Prostate gland (tissue), 2 donors: ENCODE measurements at regions not wholly inside any gene's neighbourhood (a gene's known extent, or its start where the extent isn't known, plus 50 kb on each side); places are given as distances from the start of the nearest gene placed in this dataset.

Experiments used
- DNase-seq: peaks from one replicate; pipeline ENCODE4 v3.0.0-alpha.2; 2019; ENCODE audit warnings: low spot score
- H3K27ac ChIP-seq, 2 donors: fragments of 200-600 bp; sonication (generic); 2 replicates each; pipeline ENCODE4 v1.5.1; 2017 to 2019
- H3K27me3 ChIP-seq: fragments of 200-600 bp; sonication (generic); replicated peaks from 2 replicates; pipeline ENCODE4 v1.5.1; 2019; ENCODE audit not compliant: insufficient read depth
- H3K36me3 ChIP-seq, 2 donors: fragments of 200-600 bp; sonication (generic); 1 replicate in 1 of 2; 2 replicates in 1 of 2; pipeline versions ENCODE4 v1.5.1 to v1.8.1; 2017 to 2019
- H3K4me1 ChIP-seq: fragments of 200-600 bp; sonication (generic); replicated peaks from 2 replicates; pipeline ENCODE4 v1.5.1; 2019
- H3K4me3 ChIP-seq, 2 donors: fragments of 200-600 bp; sonication (generic); 2 replicates each; pipeline ENCODE4 v1.5.1; 2017 to 2019
- H3K9me3 ChIP-seq: fragments of 200-600 bp; sonication (generic); 2 replicates; pipeline ENCODE4 v1.5.1; 2017
- POLR2A ChIP-seq: fragments of 450-650 bp; IDR thresholded peaks from one replicate; pipeline ENCODE4 v1.6.1; 2016; ENCODE audit warnings: antibody characterized with exemption, mild to moderate bottlenecking
- POLR2AphosphoS5 ChIP-seq: sonication (generic); formaldehyde crosslinking; IDR thresholded peaks from one replicate; pipeline ENCODE4 v1.6.1; 2017; ENCODE audit warnings: antibody characterized with exemption
- WGBS: methylation state at CpG from one replicate; pipeline ENCODE4 v1.1.5; 2018; 5-methylcytosine and 5-hydroxymethylcytosine counted together
- intact Hi-C: fragments of 100-400 bp; cut with DNase I; formaldehyde crosslinking; loops from one replicate; pipeline ENCODE4 v1.14.2; 2022
- TF ChIP-seq, protein P1 (sequence below), 4 experiments: fragments of 200-600 bp in 2 of 4; fragments of 450-650 bp in 2 of 4; sonication (generic) in 2 of 4; IDR thresholded peaks; 1 replicate in 3 of 4; 2 replicates in 1 of 4; pipeline ENCODE4 v1.5.1; 2016 to 2019; ENCODE audit warnings: antibody characterized with exemption in 4 of 4, mild to moderate bottlenecking in 2 of 4, moderate library complexity in 2 of 4

DNA sequence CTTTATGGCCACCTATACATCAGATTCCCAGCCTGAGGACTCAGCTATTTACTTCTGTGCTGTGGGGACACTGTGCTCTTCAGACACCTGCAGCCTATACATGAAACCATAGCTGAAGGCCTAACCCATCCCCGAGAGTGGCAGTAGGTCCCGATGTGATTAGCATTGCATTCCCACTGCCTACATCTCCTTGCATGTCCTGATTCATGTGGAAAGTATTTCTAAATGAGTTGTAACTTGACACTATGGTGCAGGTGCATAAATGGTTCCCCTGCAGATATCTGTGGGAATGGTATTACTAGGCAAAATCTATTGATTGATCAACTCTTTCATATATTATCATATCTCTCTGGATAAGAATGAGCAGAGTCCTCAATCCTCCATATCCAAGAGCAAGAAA lies 433.5 kb downstream of the DAD1 start:
- WGBS, result 75% methylated on average over 2 of the region's 2 CpGs
- DNase-seq, result no peak
- intact Hi-C loops, result no loop called here

DNA sequence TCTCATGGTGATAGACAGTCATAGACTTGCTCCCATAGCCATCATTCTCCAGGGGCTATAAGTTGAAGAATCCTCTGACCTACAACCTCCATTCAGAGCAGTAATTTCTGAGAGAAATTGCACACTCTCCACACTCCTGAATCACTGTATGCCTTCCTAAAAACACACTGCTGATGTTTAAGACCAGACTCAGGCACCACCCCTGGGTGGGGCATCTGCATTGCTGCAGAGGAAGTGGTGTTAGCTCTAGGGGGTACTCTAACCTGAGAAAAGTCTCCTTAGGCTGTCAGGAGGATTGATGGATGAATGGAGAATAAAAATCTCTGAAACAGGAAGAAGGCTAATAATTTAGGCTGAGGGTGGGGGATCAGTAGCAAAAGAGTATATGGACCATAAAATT lies 436.1 kb downstream of the DAD1 start:
- Histone ChIP-seq H3K4me1 (no peaks in the 10 kb centered on the region), H3K4me3 (no peak overlapping the region), H3K27me3 (no peaks in the 10 kb centered on the region), H3K9me3 (no peaks in the 10 kb centered on the region), H3K36me3 (no peaks in the 10 kb centered on the region), H3K27ac (no peak overlapping the region)
- DNase-seq, result no peak
- TF ChIP-seq POLR2A, result no peak
- intact Hi-C loops, result no loop called here

More for the DNA sequence above, 433.5 kb downstream of the DAD1 start:
- no peaks in the 10 kb centered on the region for H3K9me3 ChIP-seq
- TF ChIP-seq, protein P1, sequence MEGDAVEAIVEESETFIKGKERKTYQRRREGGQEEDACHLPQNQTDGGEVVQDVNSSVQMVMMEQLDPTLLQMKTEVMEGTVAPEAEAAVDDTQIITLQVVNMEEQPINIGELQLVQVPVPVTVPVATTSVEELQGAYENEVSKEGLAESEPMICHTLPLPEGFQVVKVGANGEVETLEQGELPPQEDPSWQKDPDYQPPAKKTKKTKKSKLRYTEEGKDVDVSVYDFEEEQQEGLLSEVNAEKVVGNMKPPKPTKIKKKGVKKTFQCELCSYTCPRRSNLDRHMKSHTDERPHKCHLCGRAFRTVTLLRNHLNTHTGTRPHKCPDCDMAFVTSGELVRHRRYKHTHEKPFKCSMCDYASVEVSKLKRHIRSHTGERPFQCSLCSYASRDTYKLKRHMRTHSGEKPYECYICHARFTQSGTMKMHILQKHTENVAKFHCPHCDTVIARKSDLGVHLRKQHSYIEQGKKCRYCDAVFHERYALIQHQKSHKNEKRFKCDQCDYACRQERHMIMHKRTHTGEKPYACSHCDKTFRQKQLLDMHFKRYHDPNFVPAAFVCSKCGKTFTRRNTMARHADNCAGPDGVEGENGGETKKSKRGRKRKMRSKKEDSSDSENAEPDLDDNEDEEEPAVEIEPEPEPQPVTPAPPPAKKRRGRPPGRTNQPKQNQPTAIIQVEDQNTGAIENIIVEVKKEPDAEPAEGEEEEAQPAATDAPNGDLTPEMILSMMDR (IDR thresholded peaks at IDR 0.05), result no peak
- TF ChIP-seq POLR2AphosphoS5 (no peak), POLR2A (no peak)
- H3K4me3 ChIP-seq, result no peak overlapping the region
- H3K27ac ChIP-seq, result no peak overlapping the region
- H3K36me3 ChIP-seq, result no peaks in the 10 kb centered on the region
- no peaks in the 10 kb centered on the region for H3K27me3 ChIP-seq
- no peaks in the 10 kb centered on the region for H3K4me1 ChIP-seq

DNA sequence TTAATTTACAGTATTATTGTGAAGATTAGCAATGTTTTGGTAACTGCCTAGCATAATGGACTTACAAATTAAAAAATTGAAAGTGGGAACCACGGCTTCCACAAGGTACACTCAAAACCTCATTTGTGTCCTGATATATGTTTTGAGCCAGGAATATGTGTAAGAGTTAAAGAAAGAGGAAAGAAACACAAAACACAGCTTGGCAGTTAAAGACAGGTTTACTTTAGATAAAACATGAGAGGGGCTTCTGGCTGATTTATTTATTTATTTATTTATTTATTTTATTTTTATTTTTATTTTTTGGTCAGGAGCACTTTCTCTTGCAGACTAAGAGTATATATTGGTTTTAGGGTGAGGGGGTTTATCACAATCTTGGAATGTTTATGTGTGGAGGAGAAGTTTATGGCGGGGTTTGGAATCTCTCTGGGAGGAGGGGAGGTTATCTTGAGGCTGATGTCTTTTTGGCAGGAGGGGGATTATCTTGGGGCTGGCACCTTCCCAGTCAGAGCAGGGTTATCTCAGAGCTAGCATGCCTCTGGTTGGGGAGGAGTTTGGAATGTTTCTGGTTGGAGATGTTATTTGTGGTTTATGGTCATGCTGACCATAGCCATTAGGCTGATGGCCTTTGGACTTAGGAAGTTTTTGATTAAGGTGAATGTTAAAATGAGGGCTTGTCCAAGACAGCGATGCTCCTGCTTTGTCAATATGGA lies 436.7 kb downstream of the DAD1 start:
- Histone ChIP-seq H3K27ac (no peak overlapping the region), H3K36me3 (no peaks in the 10 kb centered on the region), H3K27me3 (no peaks in the 10 kb centered on the region), H3K4me3 (no peak overlapping the region), H3K9me3 (no peaks in the 10 kb centered on the region), H3K4me1 (no peaks in the 10 kb centered on the region)
- no peak for DNase-seq
- TF ChIP-seq, protein P1 (IDR thresholded peaks at IDR 0.05), result no peak
- TF ChIP-seq POLR2AphosphoS5 (no peak), POLR2A (no peak)
- intact Hi-C loops, result no loop called here
- whole genome bisulfite sequencing, result 84% methylated on average over 3 of the region's 3 CpGs

DNA sequence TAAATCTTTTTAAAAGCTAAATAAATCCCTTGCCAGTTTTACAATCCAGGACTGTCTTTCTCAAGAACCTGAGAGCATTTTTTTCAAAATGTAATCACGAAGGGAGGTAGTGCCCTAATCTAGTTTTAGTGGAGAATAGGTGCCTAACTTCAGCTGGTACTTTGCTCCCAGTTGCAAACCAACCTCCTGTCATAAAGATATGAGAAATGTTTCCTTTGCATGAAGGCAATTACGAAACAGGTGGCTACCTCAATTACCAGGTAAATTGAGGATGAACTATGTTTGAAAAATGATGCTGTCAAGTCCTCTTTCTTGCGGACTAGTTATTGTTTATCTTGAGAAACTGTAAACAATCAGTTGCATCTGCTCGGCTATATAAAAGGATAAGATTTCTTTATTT lies 437.9 kb downstream of the DAD1 start:
- H3K27ac ChIP-seq, result no peak overlapping the region
- H3K4me3 ChIP-seq, result no peak overlapping the region
- no peak for DNase-seq
- H3K36me3 ChIP-seq, result no peaks in the 10 kb centered on the region
- no peaks in the 10 kb centered on the region for H3K9me3 ChIP-seq
- no peaks in the 10 kb centered on the region for H3K27me3 ChIP-seq
- H3K4me1 ChIP-seq, result no peaks in the 10 kb centered on the region
- intact Hi-C loops, result no loop called here
- 72% methylated on average over 4 of the region's 4 CpGs for WGBS
- no peak for TF ChIP-seq POLR2A
- TF ChIP-seq POLR2AphosphoS5, result no peak
- TF ChIP-seq, protein P1 (IDR thresholded peaks at IDR 0.05), result no peak

DNA sequence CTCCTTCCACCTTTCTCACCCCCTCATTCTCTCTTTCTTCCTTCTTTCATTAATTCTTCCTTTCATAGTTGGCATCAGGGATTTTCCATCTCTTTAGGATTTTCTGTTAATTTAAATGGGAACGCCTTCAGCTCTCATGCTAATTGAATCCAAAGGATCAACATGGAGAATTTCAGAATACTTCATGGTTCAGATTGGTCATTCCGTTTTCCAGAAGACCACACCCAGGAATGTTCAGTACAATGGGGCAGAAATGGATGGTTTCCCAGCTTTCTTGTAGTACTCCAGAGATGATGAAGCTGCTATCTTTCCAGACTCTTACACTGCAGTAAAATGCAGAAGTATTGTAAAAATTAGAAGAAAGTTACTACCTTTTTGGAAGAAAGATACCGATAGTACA lies 440.0 kb downstream of the DAD1 start:
- H3K9me3 ChIP-seq, result no peaks in the 10 kb centered on the region
- H3K27me3 ChIP-seq, result no peaks in the 10 kb centered on the region
- 88% methylated on average over 3 of the region's 3 CpGs for WGBS
- no peak for DNase-seq
- H3K4me3 ChIP-seq, result no peak overlapping the region
- intact Hi-C loops, result no loop called here
- no peaks in the 10 kb centered on the region for H3K36me3 ChIP-seq
- TF ChIP-seq, protein P1 (IDR thresholded peaks at IDR 0.05), result no peak
- no peak for TF ChIP-seq POLR2AphosphoS5
- TF ChIP-seq POLR2A, result no peak
- H3K27ac ChIP-seq, result no peak overlapping the region
- H3K4me1 ChIP-seq, result no peaks in the 10 kb centered on the region
